ENCODE measurements at regions not wholly inside any gene's neighbourhood (a gene's known extent, or its start where the extent isn't known, plus 50 kb on each side); places are given as distances from the start of the nearest gene placed in this dataset.

- H3K27ac ChIP-seq (ENCODE audit: low read depth in 1 of 2, low read length in 2 of 2) = no peak overlapping the region
- H3K9me3 ChIP-seq (ENCODE audit: control insufficient read depth in 1 of 2, insufficient read depth in 1 of 2, low read length in 2 of 2) = peaks cover 0 to 6% of the 10 kb centered on the region in 2 experiments
- H3K4me3 Mint-ChIP-seq = no peak overlapping the region
- ChIA-PET CTCF (no interaction called here), POLR2A (no interaction called here)
- no peak for TF ChIP-seq CTCF (IDR thresholded peaks at IDR 0.05)
- H3K36me3 Mint-ChIP-seq (ENCODE audit: low read depth) = no peaks in the 10 kb centered on the region
- peaks cover 7% of the 10 kb centered on the region for H3K9me3 Mint-ChIP-seq
- H3K27me3 ChIP-seq (ENCODE audit: control insufficient read depth in 1 of 2, insufficient read depth in 2 of 2, low read length in 2 of 2) = no peaks in the 10 kb centered on the region
- ATAC-seq (ENCODE audit: poor library complexity) = no peak
- H3K4me3 ChIP-seq (ENCODE audit: low read length) = no peak overlapping the region
- no peaks in the 10 kb centered on the region for H3K4me1 Mint-ChIP-seq (ENCODE audit: low read depth)
- no peak overlapping the region for H3K27ac Mint-ChIP-seq
- H3K27me3 Mint-ChIP-seq = no peaks in the 10 kb centered on the region
- intact Hi-C loops (cut with DNase I, micrococcal nuclease) = no loop called here
- no peak for DNase-seq
- no peaks in the 10 kb centered on the region for H3K36me3 ChIP-seq (ENCODE audit: insufficient read depth, low read length)
- H3K4me1 ChIP-seq (ENCODE audit: insufficient read depth, low read length) = no peaks in the 10 kb centered on the region
Observed at GRCh38 chr1:163661391-163661790, 339.6 kb downstream of the NUF2 start.

GRCh38 chr1:163664671-163665335, 343.0 kb downstream of the NUF2 start:
- ChIA-PET POLR2A (no interaction called here), CTCF (no interaction called here)
- H3K36me3 ChIP-seq (ENCODE audit: insufficient read depth, low read length) = no peaks in the 10 kb centered on the region
- Mint-ChIP-seq H3K36me3 (ENCODE audit: low read depth) (no peaks in the 10 kb centered on the region), H3K4me3 (no peak overlapping the region), H3K9me3 (peaks cover 6% of the 10 kb centered on the region), H3K4me1 (ENCODE audit: low read depth) (no peaks in the 10 kb centered on the region), H3K27ac (no peak overlapping the region), H3K27me3 (no peaks in the 10 kb centered on the region)
- H3K27me3 ChIP-seq (ENCODE audit: control insufficient read depth in 1 of 2, insufficient read depth in 2 of 2, low read length in 2 of 2) = no peaks in the 10 kb centered on the region
- ATAC-seq (ENCODE audit: poor library complexity) (no peak), DNase-seq (no peak)
- no peaks in the 10 kb centered on the region for H3K4me1 ChIP-seq (ENCODE audit: insufficient read depth, low read length)
- intact Hi-C loops (cut with DNase I, micrococcal nuclease) = no loop called here
- H3K27ac ChIP-seq (ENCODE audit: low read depth in 1 of 2, low read length in 2 of 2) = no peak overlapping the region
- TF ChIP-seq CTCF (IDR thresholded peaks at IDR 0.05) = no peak
- H3K9me3 ChIP-seq (ENCODE audit: control insufficient read depth in 1 of 2, insufficient read depth in 1 of 2, low read length in 2 of 2) = peaks cover 0 to 6% of the 10 kb centered on the region in 2 experiments
- H3K4me3 ChIP-seq (ENCODE audit: low read length) = no peak overlapping the region

- H3K9me3 ChIP-seq (ENCODE audit: control insufficient read depth in 1 of 2, insufficient read depth in 1 of 2, low read length in 2 of 2) = peaks cover 0 to 3% of the 10 kb centered on the region in 2 experiments
- no peaks in the 10 kb centered on the region for H3K4me1 ChIP-seq (ENCODE audit: insufficient read depth, low read length)
- ATAC-seq (ENCODE audit: poor library complexity) (no peak), DNase-seq (no peak)
- no peak for TF ChIP-seq CTCF (IDR thresholded peaks at IDR 0.05)
- intact Hi-C loops (cut with DNase I, micrococcal nuclease) = no loop called here
- no peaks in the 10 kb centered on the region for H3K27me3 Mint-ChIP-seq
- H3K9me3 Mint-ChIP-seq = peaks cover 11% of the 10 kb centered on the region
- CTCF ChIA-PET = no interaction called here
- no peaks in the 10 kb centered on the region for H3K4me1 Mint-ChIP-seq (ENCODE audit: low read depth)
- H3K27ac ChIP-seq (ENCODE audit: low read depth in 1 of 2, low read length in 2 of 2) = no peak overlapping the region
- H3K27me3 ChIP-seq (ENCODE audit: control insufficient read depth in 1 of 2, insufficient read depth in 2 of 2, low read length in 2 of 2) = no peaks in the 10 kb centered on the region
- H3K4me3 ChIP-seq (ENCODE audit: low read length) = no peak overlapping the region
- H3K4me3 Mint-ChIP-seq = no peak overlapping the region
- H3K36me3 ChIP-seq (ENCODE audit: insufficient read depth, low read length) = no peaks in the 10 kb centered on the region
- no peak overlapping the region for H3K27ac Mint-ChIP-seq
- no peaks in the 10 kb centered on the region for H3K36me3 Mint-ChIP-seq (ENCODE audit: low read depth)
- POLR2A ChIA-PET = no interaction called here
Observed at GRCh38 chr1:163668472-163668871, 346.7 kb downstream of the NUF2 start.
